PC-3 (cell line): ENCODE measurements at regions not wholly inside any gene's neighbourhood (a gene's known extent, or its start where the extent isn't known, plus 50 kb on each side); places are given as distances from the start of the nearest gene placed in this dataset.

Source experiments
- ATAC-seq: fragments of 200-7000 bp; cut with Tn5 transposase; 2 replicates; pipeline ENCODE4 v1.9.1; 2020; ENCODE audit warnings: mild to moderate bottlenecking, moderate library complexity
- BruUV-seq: library from RNA; stranded (reverse); fragments of 400-500 nt; replicated peaks from 2 replicates; lab custom pipeline; 2021; lab: Mats Ljungman, UMichigan
- CTCF ChIA-PET: fragments of 300-600 bp; sonication (Branson Sonifier 250); formaldehyde crosslinking; loops from one replicate; lab custom pipeline; 2022; ENCODE audit warnings: antibody characterized with exemption; lab: Charles Lee
- POLR2A ChIA-PET: fragments of 300-600 bp; sonication (Branson Sonifier 250); formaldehyde crosslinking; loops from one replicate; lab custom pipeline; 2022; ENCODE audit warnings: antibody characterized with exemption; ENCODE audit not compliant: unreplicated experiment; lab: Charles Lee
- DNase-seq: peaks from one replicate; pipeline ENCODE4 v3.0.0-alpha.2; 2015
- H2AFZ ChIP-seq: fragments of 300-600 bp; sonication (generic); 2 replicates; pipeline ENCODE4 v1.6.0; 2016; ENCODE audit warnings: antibody characterized with exemption, low read length
- H3F3A ChIP-seq: fragments of 300-600 bp; sonication (generic); one replicate; pipeline ENCODE4 v1.6.0; 2017; ENCODE audit warnings: antibody characterized with exemption, low read length, control low read depth, mild to moderate bottlenecking; ENCODE audit not compliant: unreplicated experiment
- H3K27ac ChIP-seq: fragments of 300-600 bp; sonication (generic); 2 replicates; pipeline ENCODE4 v1.5.1; 2016; ENCODE audit warnings: mild to moderate bottlenecking, low read length
- H3K27me3 ChIP-seq: fragments of 300-600 bp; sonication (generic); 2 replicates; pipeline ENCODE4 v1.6.1; 2016; ENCODE audit warnings: low read length, mixed read lengths
- H3K36me3 ChIP-seq: fragments of 300-600 bp; sonication (generic); 2 replicates; pipeline ENCODE4 v1.6.1; 2016; ENCODE audit warnings: low read depth, mixed run types, low read length, mixed read lengths
- H3K4me1 ChIP-seq: fragments of 300-600 bp; sonication (generic); 2 replicates; pipeline ENCODE4 v1.5.1; 2016; ENCODE audit warnings: low read length; ENCODE audit not compliant: insufficient read depth
- H3K4me2 ChIP-seq: fragments of 300-600 bp; sonication (generic); 2 replicates; pipeline ENCODE4 v1.6.0; 2016; ENCODE audit warnings: low read length
- H3K4me3 ChIP-seq: fragments of 300-600 bp; sonication (generic); 2 replicates; pipeline ENCODE4 v1.5.1; 2016; ENCODE audit warnings: mild to moderate bottlenecking, low read length, mixed read lengths
- H3K79me2 ChIP-seq: fragments of 300-600 bp; sonication (generic); 2 replicates; pipeline ENCODE4 v1.6.1; 2017; ENCODE audit warnings: low read length, mixed read lengths
- H3K9ac ChIP-seq: fragments of 300-600 bp; sonication (generic); 2 replicates; pipeline ENCODE4 v1.6.0; 2016; ENCODE audit warnings: mild to moderate bottlenecking, low read length
- H3K9me2 ChIP-seq: fragments of 300-600 bp; sonication (generic); replicated peaks from 2 replicates; pipeline ENCODE4 v1.6.1; 2016; ENCODE audit warnings: mixed run types, low read length, mixed read lengths
- H3K9me3 ChIP-seq: fragments of 300-600 bp; sonication (generic); 2 replicates; pipeline ENCODE4 v1.6.1; 2016; ENCODE audit warnings: low read length, mixed read lengths
- H4K20me1 ChIP-seq: fragments of 300-600 bp; sonication (generic); 2 replicates; pipeline ENCODE4 v1.6.1; 2016; ENCODE audit warnings: low read length, mixed read lengths
- EZH2 ChIP-seq: fragments of 300-600 bp; sonication (generic); IDR thresholded peaks from one replicate; pipeline ENCODE4 v1.6.1; 2017; ENCODE audit warnings: antibody characterized with exemption, mild to moderate bottlenecking, low read length; ENCODE audit not compliant: unreplicated experiment
- EZH2phosphoT487 ChIP-seq: fragments of 300-600 bp; sonication (generic); IDR thresholded peaks from 2 replicates; pipeline ENCODE4 v1.6.1; 2018; ENCODE audit warnings: mild to moderate bottlenecking, antibody characterized with exemption, low read length, borderline replicate concordance
- intact Hi-C: fragments of 100-400 bp; cut with micrococcal nuclease; formaldehyde crosslinking; loops from 2 replicates; pipeline ENCODE4 v1.9.0; 2023
- TF ChIP-seq, protein P1 (sequence below): fragments of 300-600 bp; sonication (generic); conservative IDR thresholded peaks from 2 replicates; pipeline ENCODE4 v1.5.1; 2017; ENCODE audit warnings: antibody characterized with exemption, low read depth, mild to moderate bottlenecking, low read length

DNA sequence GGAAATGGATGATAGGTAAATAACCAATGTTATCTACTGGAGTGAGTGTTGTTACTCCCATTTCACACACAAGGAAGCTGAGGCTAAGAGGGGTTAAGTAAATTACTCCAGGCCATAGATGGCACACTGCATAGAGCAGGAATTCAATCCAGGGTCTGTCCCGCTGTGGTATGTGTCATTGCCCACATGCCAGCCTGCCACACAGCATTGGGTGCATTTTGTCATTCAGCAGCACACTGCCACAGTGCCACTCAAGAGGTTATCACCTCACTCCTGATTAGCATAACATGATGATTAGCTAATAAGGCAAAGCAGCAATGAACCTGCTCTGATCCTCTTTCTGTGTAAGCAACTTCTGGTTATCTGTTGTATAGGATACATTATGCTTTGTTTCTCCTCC, 157.4 kb upstream of the CTNNB1 start:
- TF ChIP-seq, protein P1, sequence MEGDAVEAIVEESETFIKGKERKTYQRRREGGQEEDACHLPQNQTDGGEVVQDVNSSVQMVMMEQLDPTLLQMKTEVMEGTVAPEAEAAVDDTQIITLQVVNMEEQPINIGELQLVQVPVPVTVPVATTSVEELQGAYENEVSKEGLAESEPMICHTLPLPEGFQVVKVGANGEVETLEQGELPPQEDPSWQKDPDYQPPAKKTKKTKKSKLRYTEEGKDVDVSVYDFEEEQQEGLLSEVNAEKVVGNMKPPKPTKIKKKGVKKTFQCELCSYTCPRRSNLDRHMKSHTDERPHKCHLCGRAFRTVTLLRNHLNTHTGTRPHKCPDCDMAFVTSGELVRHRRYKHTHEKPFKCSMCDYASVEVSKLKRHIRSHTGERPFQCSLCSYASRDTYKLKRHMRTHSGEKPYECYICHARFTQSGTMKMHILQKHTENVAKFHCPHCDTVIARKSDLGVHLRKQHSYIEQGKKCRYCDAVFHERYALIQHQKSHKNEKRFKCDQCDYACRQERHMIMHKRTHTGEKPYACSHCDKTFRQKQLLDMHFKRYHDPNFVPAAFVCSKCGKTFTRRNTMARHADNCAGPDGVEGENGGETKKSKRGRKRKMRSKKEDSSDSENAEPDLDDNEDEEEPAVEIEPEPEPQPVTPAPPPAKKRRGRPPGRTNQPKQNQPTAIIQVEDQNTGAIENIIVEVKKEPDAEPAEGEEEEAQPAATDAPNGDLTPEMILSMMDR = no peak
- TF ChIP-seq EZH2phosphoT487 (no peak), EZH2 (no peak)
- POLR2A ChIA-PET = no interaction called here
- Histone ChIP-seq H3K4me3 (no peak overlapping the region), H3K36me3 (no peaks in the 10 kb centered on the region), H3F3A (no peaks in the 10 kb centered on the region), H3K9me2 (no peaks in the 10 kb centered on the region), H3K4me2 (no peak overlapping the region), H3K27me3 (peaks cover 39% of the 10 kb centered on the region; the same call in 1 of the 2 replicates), H2AFZ (no peak overlapping the region), H3K9ac (no peak overlapping the region), H3K79me2 (no peaks in the 10 kb centered on the region), H3K4me1 (no peaks in the 10 kb centered on the region), H3K27ac (no peak overlapping the region), H3K9me3 (no peaks in the 10 kb centered on the region), H4K20me1 (no peaks in the 10 kb centered on the region)
- DNase-seq (no peak), ATAC-seq (no peak)
- intact Hi-C loops = no loop called here
- BruUV-seq = no TSS peak
- CTCF ChIA-PET = no interaction called here

DNA sequence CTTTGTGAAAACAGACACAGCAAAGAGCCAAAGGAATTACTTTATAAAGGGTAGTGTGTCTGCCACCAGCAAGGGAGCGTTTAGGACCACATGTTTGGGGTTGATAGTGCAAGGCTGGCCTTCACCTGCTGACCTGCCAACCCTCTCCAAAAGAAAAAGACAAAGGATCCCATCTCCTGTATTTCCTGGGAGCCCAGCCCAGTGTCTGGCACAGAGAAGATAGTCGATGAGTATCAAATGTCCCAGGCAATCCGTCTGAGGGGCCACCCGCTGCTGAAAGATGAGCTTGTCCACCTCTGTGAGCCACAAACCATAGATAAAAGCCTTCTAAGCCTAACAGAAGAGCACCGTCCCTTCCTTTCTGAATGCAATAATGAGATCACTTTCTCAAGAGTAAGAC, 154.8 kb upstream of the CTNNB1 start:
- H3K27ac ChIP-seq = no peak overlapping the region
- no peaks in the 10 kb centered on the region for H4K20me1 ChIP-seq
- DNase-seq (no peak), ATAC-seq (no peak)
- H3K4me3 ChIP-seq = no peak overlapping the region
- intact Hi-C loops = no loop called here
- H3K36me3 ChIP-seq = no peaks in the 10 kb centered on the region
- ChIA-PET POLR2A (no interaction called here), CTCF (no interaction called here)
- no peak overlapping the region for H3K4me2 ChIP-seq
- H3K9me2 ChIP-seq = no peaks in the 10 kb centered on the region
- no peaks in the 10 kb centered on the region for H3K79me2 ChIP-seq
- TF ChIP-seq EZH2 = no peak
- TF ChIP-seq, protein P1 = no peak
- TF ChIP-seq EZH2phosphoT487 = no peak
- H3F3A ChIP-seq = no peaks in the 10 kb centered on the region
- peaks cover 19% of the 10 kb centered on the region; the same call in 1 of the 2 replicates for H3K27me3 ChIP-seq
- no TSS peak for BruUV-seq
- peaks cover 4% of the 10 kb centered on the region; the same call in 1 of the 2 replicates for H3K9me3 ChIP-seq
- no peak overlapping the region for H2AFZ ChIP-seq
- H3K9ac ChIP-seq = no peak overlapping the region
- no peaks in the 10 kb centered on the region for H3K4me1 ChIP-seq

DNA sequence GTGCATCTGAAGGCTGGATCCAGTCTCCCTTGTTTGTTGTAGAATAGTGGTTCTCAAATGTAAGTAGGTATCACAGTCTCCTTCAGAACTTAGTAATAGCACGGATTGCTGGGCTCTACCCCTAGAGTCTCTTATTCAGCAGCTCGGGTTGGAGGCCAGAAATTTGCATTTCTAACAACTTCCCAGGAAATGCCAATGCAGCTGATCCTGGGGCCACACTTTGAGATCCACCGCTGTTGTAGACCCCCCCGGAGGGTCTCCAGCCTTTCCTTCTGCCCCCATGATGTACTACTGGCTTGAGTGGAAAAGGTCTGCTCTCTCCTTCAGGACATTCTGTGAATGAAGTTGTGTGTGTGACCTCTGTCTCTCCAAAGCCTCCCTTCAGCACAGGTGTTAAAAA, 153.8 kb upstream of the CTNNB1 start:
- no peak overlapping the region for H3K27ac ChIP-seq
- H3K27me3 ChIP-seq = peaks cover 19% of the 10 kb centered on the region; the same call in 1 of the 2 replicates
- peaks cover 4% of the 10 kb centered on the region; the same call in 1 of the 2 replicates for H3K9me3 ChIP-seq
- no peak overlapping the region for H3K4me2 ChIP-seq
- intact Hi-C loops = no loop called here
- no peak overlapping the region for H2AFZ ChIP-seq
- H3F3A ChIP-seq = no peaks in the 10 kb centered on the region
- no peak for ATAC-seq
- CTCF ChIA-PET = no interaction called here
- no peaks in the 10 kb centered on the region for H3K79me2 ChIP-seq
- POLR2A ChIA-PET = no interaction called here
- no peaks in the 10 kb centered on the region for H3K4me1 ChIP-seq
- H3K4me3 ChIP-seq = no peak overlapping the region
- no peak for TF ChIP-seq EZH2phosphoT487
- no peak for TF ChIP-seq EZH2
- TF ChIP-seq, protein P1 = no peak
- no peaks in the 10 kb centered on the region for H3K36me3 ChIP-seq
- H3K9ac ChIP-seq = no peak overlapping the region
- H3K9me2 ChIP-seq = no peaks in the 10 kb centered on the region
- BruUV-seq = no TSS peak
- no peak for DNase-seq
- no peaks in the 10 kb centered on the region for H4K20me1 ChIP-seq
